ENCODE measurements at regions not wholly inside any gene's neighbourhood (a gene's known extent, or its start where the extent isn't known, plus 50 kb on each side); places are given as distances from the start of the nearest gene placed in this dataset.
"Not testable (repeated sequence)": the region's sequence is repeated elsewhere in the genome, so short reads cannot be mapped to it uniquely, and the experiment has no call there.

DNA sequence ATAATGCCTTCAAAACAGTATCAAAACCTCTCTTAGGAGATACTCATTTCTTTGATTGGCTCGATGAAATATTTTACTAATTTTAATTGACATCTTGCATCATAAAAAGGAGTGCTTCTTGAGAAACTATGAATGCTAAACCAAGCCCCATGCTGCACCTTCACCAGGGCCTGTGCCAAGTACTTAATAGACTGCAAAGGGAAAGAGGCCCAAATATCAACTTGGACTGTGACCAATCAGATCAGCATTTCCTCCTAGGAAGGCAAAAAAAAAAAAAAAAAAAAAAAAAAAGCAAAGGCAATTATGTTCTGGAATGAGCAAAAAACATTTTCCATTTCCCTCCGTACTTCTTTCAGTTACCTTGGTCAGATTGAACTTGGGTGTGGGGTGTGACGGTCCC is 253.0 kb upstream of the SOX4 start:
- Histone ChIP-seq H3K4me3 (no peak overlapping the region), H3K4me1 (no peaks in the 10 kb centered on the region), H3K27ac (no peak overlapping the region), H3K36me3 (no peaks in the 10 kb centered on the region), H3K9me3 (no peaks in the 10 kb centered on the region), H3K27me3 (no peaks in the 10 kb centered on the region)
- intact Hi-C loops (cut with DNase I; ENCODE audit: low total_unique reads): no loop called here
- DNase-seq (ENCODE audit: low spot score in 2 of 2): no peak
- TF ChIP-seq, protein P1, sequence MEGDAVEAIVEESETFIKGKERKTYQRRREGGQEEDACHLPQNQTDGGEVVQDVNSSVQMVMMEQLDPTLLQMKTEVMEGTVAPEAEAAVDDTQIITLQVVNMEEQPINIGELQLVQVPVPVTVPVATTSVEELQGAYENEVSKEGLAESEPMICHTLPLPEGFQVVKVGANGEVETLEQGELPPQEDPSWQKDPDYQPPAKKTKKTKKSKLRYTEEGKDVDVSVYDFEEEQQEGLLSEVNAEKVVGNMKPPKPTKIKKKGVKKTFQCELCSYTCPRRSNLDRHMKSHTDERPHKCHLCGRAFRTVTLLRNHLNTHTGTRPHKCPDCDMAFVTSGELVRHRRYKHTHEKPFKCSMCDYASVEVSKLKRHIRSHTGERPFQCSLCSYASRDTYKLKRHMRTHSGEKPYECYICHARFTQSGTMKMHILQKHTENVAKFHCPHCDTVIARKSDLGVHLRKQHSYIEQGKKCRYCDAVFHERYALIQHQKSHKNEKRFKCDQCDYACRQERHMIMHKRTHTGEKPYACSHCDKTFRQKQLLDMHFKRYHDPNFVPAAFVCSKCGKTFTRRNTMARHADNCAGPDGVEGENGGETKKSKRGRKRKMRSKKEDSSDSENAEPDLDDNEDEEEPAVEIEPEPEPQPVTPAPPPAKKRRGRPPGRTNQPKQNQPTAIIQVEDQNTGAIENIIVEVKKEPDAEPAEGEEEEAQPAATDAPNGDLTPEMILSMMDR (IDR thresholded peaks at IDR 0.05): no peak
- TF ChIP-seq POLR2AphosphoS5 (IDR thresholded peaks at IDR 0.05) (no peak), POLR2A (IDR thresholded peaks at IDR 0.05) (no peak)

DNA sequence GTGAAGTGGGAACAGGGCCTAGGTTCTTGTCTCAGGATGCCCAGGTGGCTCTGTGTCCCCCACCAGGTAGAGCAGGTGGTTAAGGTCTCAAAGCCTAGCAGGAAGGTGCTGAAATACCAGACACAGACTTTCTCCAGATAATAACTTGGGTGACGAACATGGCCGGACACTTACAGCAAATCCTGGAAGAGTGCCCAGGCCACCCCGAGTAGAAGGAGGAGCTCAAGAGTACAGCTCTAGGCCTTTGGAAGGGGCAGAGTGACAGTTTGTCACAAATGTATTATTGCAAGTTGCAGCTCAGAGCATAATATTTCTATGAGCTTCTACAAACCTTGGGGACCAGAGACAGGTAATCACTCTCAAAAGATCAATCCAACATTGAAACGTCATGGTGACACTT is 251.6 kb upstream of the SOX4 start:
- Histone ChIP-seq H3K27ac (no peak overlapping the region), H3K4me3 (no peak overlapping the region), H3K27me3 (no peaks in the 10 kb centered on the region), H3K9me3 (no peaks in the 10 kb centered on the region), H3K4me1 (no peaks in the 10 kb centered on the region), H3K36me3 (no peaks in the 10 kb centered on the region)
- intact Hi-C loops (cut with DNase I; ENCODE audit: low total_unique reads): no loop called here
- TF ChIP-seq POLR2AphosphoS5 (IDR thresholded peaks at IDR 0.05) (no peak), POLR2A (IDR thresholded peaks at IDR 0.05) (no peak)
- TF ChIP-seq, protein P1 (IDR thresholded peaks at IDR 0.05): no peak
- no peak for DNase-seq (ENCODE audit: low spot score in 2 of 2)

DNA sequence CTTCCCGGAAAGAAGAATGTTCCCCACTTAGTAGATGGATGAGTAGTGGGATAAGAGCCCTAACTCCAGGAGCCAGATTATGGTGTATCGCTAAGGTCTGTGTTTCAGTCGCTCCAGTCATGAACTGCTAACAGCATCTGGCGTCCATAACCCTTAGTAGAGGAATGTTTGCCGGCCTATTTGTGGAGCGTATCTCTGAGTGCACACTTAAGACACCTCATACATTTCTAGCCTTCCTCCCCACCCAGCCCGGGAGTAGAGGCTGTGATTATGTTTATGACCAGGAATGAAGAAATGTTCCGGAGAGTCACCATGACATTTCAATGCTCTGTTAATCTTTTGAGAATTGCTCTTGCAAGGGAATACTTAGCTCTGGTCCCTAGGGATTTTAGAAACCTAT is 251.1 kb upstream of the SOX4 start:
- H3K27me3 ChIP-seq: no peaks in the 10 kb centered on the region
- no peak for TF ChIP-seq POLR2AphosphoS5 (IDR thresholded peaks at IDR 0.05)
- no peak for TF ChIP-seq POLR2A (IDR thresholded peaks at IDR 0.05)
- TF ChIP-seq, protein P1 (IDR thresholded peaks at IDR 0.05): no peak
- no peak overlapping the region for H3K27ac ChIP-seq
- intact Hi-C loops (cut with DNase I; ENCODE audit: low total_unique reads): no loop called here
- no peaks in the 10 kb centered on the region for H3K36me3 ChIP-seq
- DNase-seq (ENCODE audit: low spot score in 2 of 2): no peak
- no peak overlapping the region for H3K4me3 ChIP-seq
- no peaks in the 10 kb centered on the region for H3K4me1 ChIP-seq
- no peaks in the 10 kb centered on the region for H3K9me3 ChIP-seq

DNA sequence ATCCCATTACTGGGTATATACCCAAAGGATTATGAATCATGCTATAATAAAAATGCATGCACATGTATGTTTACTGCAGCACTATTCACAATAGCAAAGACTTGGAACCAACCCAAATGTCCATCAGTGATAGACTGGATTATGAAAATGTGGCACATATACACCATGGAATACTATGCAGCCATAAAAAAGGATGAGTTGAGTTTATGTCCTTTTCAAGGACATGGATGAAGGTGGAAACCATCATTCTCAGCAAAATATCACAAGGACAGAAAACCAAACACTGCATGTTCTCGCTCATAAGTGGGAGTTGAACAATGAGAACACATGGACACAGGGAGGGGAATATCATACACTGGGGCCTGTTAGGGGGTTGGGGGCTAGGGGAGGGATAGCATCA is 247.8 kb upstream of the SOX4 start:
- H3K9me3 ChIP-seq; H3K4me3 ChIP-seq; DNase-seq (ENCODE audit: low spot score in 2 of 2); H3K27ac ChIP-seq; intact Hi-C loops (cut with DNase I; ENCODE audit: low total_unique reads); H3K27me3 ChIP-seq; H3K36me3 ChIP-seq; H3K4me1 ChIP-seq: not testable (repeated sequence)

DNA sequence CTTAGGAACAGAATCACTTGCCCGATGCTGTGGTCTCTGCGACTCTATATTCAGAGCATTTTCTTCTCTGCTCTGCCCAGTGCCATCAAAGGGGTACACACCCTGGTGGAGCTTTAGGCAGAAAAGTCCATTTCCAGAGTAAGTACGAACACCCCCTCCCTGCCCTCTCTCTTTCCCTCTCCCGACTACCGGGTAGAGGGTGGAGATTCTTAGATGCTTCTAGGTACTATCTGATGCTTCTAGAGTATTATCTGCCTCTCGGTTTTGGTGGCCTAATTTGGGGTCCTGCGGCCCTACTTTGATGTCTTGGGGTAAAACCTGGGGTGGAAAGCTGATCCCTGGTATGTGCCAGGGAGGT is 245.4 kb upstream of the SOX4 start:
- H3K4me1 ChIP-seq: no peaks in the 10 kb centered on the region
- intact Hi-C loops (cut with DNase I; ENCODE audit: low total_unique reads): no loop called here
- H3K27ac ChIP-seq: no peak overlapping the region

More for the DNA sequence above, 245.4 kb upstream of the SOX4 start:
- TF ChIP-seq POLR2A (IDR thresholded peaks at IDR 0.05) (no peak), POLR2AphosphoS5 (IDR thresholded peaks at IDR 0.05) (no peak)
- TF ChIP-seq, protein P1 (IDR thresholded peaks at IDR 0.05): no peak
- no peaks in the 10 kb centered on the region for H3K9me3 ChIP-seq
- no peaks in the 10 kb centered on the region for H3K27me3 ChIP-seq
- H3K36me3 ChIP-seq: no peaks in the 10 kb centered on the region
- H3K4me3 ChIP-seq: no peak overlapping the region
- DNase-seq (ENCODE audit: low spot score in 2 of 2): no peak
